IMR-90 (cell line): ENCODE measurements at regions not wholly inside any gene's neighbourhood (a gene's known extent, or its start where the extent isn't known, plus 50 kb on each side); places are given as distances from the start of the nearest gene placed in this dataset.

Experiments
- ATAC-seq: fragments of 200-7000 bp; cut with Tn5 transposase; 2 replicates; pipeline ENCODE4 v1.9.1; 2020; ENCODE audit warnings: low read depth, mild to moderate bottlenecking, moderate library complexity
- BruUV-seq: library from RNA; stranded (reverse); fragments of 400-500 nt; replicated peaks from 2 replicates; lab custom pipeline; 2021; lab: Mats Ljungman, UMichigan
- CTCF ChIA-PET: fragments of 300-600 bp; formaldehyde crosslinking; extraction: SDS; loops from one replicate; lab custom pipeline; 2021; ENCODE audit warnings: antibody characterized with exemption; lab: Yijun Ruan, JAX
- POLR2A ChIA-PET: fragments of 300-600 bp; sonication (Branson Sonifier 250); formaldehyde crosslinking; loops from one replicate; lab custom pipeline; 2022; ENCODE audit warnings: antibody characterized with exemption; ENCODE audit not compliant: unreplicated experiment; lab: Charles Lee
- DNase-seq: peaks from one replicate; pipeline ENCODE4 v3.0.0; 2013
- H2AFZ ChIP-seq: replicated peaks from 2 replicates; pipeline ENCODE3; 2013; ENCODE audit warnings: low read length, mild to moderate bottlenecking; ENCODE audit not compliant: poor library complexity
- H2AK5ac ChIP-seq: 2 replicates; pipeline ENCODE4 v1.6.1; 2013; ENCODE audit warnings: low read depth, low read length, inconsistent platforms
- H2AK9ac ChIP-seq: replicated peaks from 2 replicates; pipeline ENCODE3; 2013; ENCODE audit warnings: mild to moderate bottlenecking, low read depth, low read length, moderate library complexity; ENCODE audit not compliant: poor library complexity
- H2BK120ac ChIP-seq: 2 replicates; pipeline ENCODE4 v1.6.1; 2013; ENCODE audit warnings: low read depth, low read length, inconsistent platforms
- H2BK15ac ChIP-seq: 3 replicates; pipeline ENCODE4 v1.6.1; 2013; ENCODE audit warnings: low read depth, low read length, inconsistent platforms
- H2BK20ac ChIP-seq: 2 replicates; pipeline ENCODE4 v1.6.1; 2013; ENCODE audit warnings: low read depth, mild to moderate bottlenecking, inconsistent platforms, low read length, moderate library complexity
- H2BK5ac ChIP-seq: 2 replicates; pipeline ENCODE4 v1.6.1; 2013; ENCODE audit warnings: mild to moderate bottlenecking, low read depth, low read length, inconsistent platforms; ENCODE audit not compliant: poor library complexity, severe bottlenecking
- H3K14ac ChIP-seq: replicated peaks from 2 replicates; pipeline ENCODE4 v1.6.1; 2013; ENCODE audit warnings: low read depth, low read length, inconsistent platforms
- H3K18ac ChIP-seq: 2 replicates; pipeline ENCODE4 v1.6.1; 2013; ENCODE audit warnings: low read depth, low read length, control low read depth
- H3K23ac ChIP-seq: 2 replicates; pipeline ENCODE4 v1.6.1; 2013; ENCODE audit warnings: low read depth, low read length, inconsistent platforms
- H3K27ac ChIP-seq: 2 replicates; pipeline ENCODE4 v1.5.1; 2013; ENCODE audit warnings: mild to moderate bottlenecking, control low read depth, low read length; ENCODE audit not compliant: insufficient read depth
- H3K27me3 ChIP-seq: 2 replicates; pipeline ENCODE4 v1.6.1; 2013; ENCODE audit warnings: low read length; ENCODE audit not compliant: control insufficient read depth, insufficient read depth
- H3K36me3 ChIP-seq: 2 replicates; pipeline ENCODE4 v1.6.1; 2013; ENCODE audit warnings: low read length, mixed read lengths; ENCODE audit not compliant: control insufficient read depth, insufficient read depth
- H3K4ac ChIP-seq: 2 replicates; pipeline ENCODE4 v1.6.1; 2013; ENCODE audit warnings: low read depth, low read length, inconsistent platforms
- H3K4me1 ChIP-seq: 2 replicates; pipeline ENCODE4 v1.6.1; 2013; ENCODE audit warnings: low read length, mixed read lengths; ENCODE audit not compliant: control insufficient read depth, insufficient read depth
- H3K4me2 ChIP-seq: 2 replicates; pipeline ENCODE4 v1.6.1; 2013; ENCODE audit warnings: low read depth, mild to moderate bottlenecking, control low read depth, low read length, moderate library complexity
- H3K4me3 ChIP-seq: 2 replicates; pipeline ENCODE4 v1.5.1; 2013; ENCODE audit warnings: low read depth, mild to moderate bottlenecking, control low read depth, low read length, moderate library complexity; ENCODE audit not compliant: insufficient read depth
- H3K56ac ChIP-seq: 2 replicates; pipeline ENCODE4 v1.6.1; 2013; ENCODE audit warnings: low read length, inconsistent platforms; ENCODE audit not compliant: insufficient read depth; ENCODE audit errors: extremely low read depth
- H3K79me1 ChIP-seq, 2 experiments: 2 replicates each; pipeline ENCODE4 v1.6.1; 2013; ENCODE audit warnings: low read length in 2 of 2, inconsistent platforms in 1 of 2, low read depth in 1 of 2
- H3K9ac ChIP-seq: 2 replicates; pipeline ENCODE4 v1.6.1; 2013; ENCODE audit warnings: low read depth, low read length, control low read depth
- H3K9me1 ChIP-seq: 2 replicates; pipeline ENCODE4 v1.6.1; 2013; ENCODE audit warnings: low read length, inconsistent platforms; ENCODE audit not compliant: insufficient read depth
- H3K9me3 ChIP-seq: 2 replicates; pipeline ENCODE4 v1.6.1; 2013; ENCODE audit warnings: low read length; ENCODE audit not compliant: control insufficient read depth, insufficient read depth
- H4K20me1 ChIP-seq: 2 replicates; pipeline ENCODE4 v1.6.1; 2013; ENCODE audit warnings: low read length, inconsistent platforms; ENCODE audit not compliant: insufficient read depth
- H4K5ac ChIP-seq: 2 replicates; pipeline ENCODE4 v1.6.1; 2013; ENCODE audit warnings: mild to moderate bottlenecking, low read depth, low read length, control low read depth
- H4K8ac ChIP-seq, 2 experiments: 2 replicates each; pipeline ENCODE4 v1.6.1; 2013; ENCODE audit warnings: low read depth in 2 of 2, low read length in 2 of 2, control low read depth in 1 of 2, inconsistent platforms in 1 of 2
- H4K91ac ChIP-seq: 2 replicates; pipeline ENCODE4 v1.6.1; 2013; ENCODE audit warnings: low read depth, low read length, inconsistent platforms; ENCODE audit not compliant: insufficient read depth
- CEBPB ChIP-seq: IDR thresholded peaks from 2 replicates; pipeline ENCODE4 v1.6.1; 2012; ENCODE audit warnings: low read depth, low read length, improper control_type of control experiment
- FOS ChIP-seq: fragments of 150-350 bp; IDR thresholded peaks from 2 replicates; pipeline ENCODE4 v1.6.1; 2016; ENCODE audit warnings: low read depth, low read length
- MAZ ChIP-seq: IDR thresholded peaks from 2 replicates; pipeline ENCODE4 v1.6.1; 2012; ENCODE audit warnings: low read depth, mild to moderate bottlenecking, low read length, improper control_type of control experiment, moderate library complexity, borderline replicate concordance
- MXI1 ChIP-seq: IDR thresholded peaks from 2 replicates; pipeline ENCODE4 v1.6.1; 2012; ENCODE audit warnings: low read depth, mild to moderate bottlenecking, low read length, moderate library complexity, borderline replicate concordance
- NFE2L2 ChIP-seq: fragments of 150-350 bp; IDR thresholded peaks from 2 replicates; pipeline ENCODE4 v1.6.1; 2016; ENCODE audit warnings: low read depth, mild to moderate bottlenecking, low read length
- RCOR1 ChIP-seq: IDR thresholded peaks from 2 replicates; pipeline ENCODE4 v1.6.1; 2012; ENCODE audit warnings: mild to moderate bottlenecking, low read length, improper control_type of control experiment; ENCODE audit not compliant: insufficient replicate concordance
- SMC3 ChIP-seq: fragments of 150-350 bp; IDR thresholded peaks from 2 replicates; pipeline ENCODE4 v1.6.1; 2016; ENCODE audit warnings: low read depth, mild to moderate bottlenecking, antibody characterized with exemption, low read length, moderate library complexity
- WGBS, 2 experiments: methylation state at CpG; one replicate each; pipeline versions ENCODE4 v1.1.5 to v1.1.7; 2013; ENCODE audit warnings: missing lambda C conversion rate in 2 of 2; ENCODE audit not compliant: insufficient read length in 1 of 2; ENCODE audit errors: extremely low coverage in 2 of 2; 5-methylcytosine and 5-hydroxymethylcytosine counted together
- dilution Hi-C: fragments of 300-500 bp; cut with HindIII; formaldehyde crosslinking; loops from one replicate; pipeline ENCODE4 v1.14.3; 2018; ENCODE audit warnings: low sequenced_read_pairs; ENCODE audit not compliant: unreplicated experiment
- in situ Hi-C: fragments of 300-500 bp; cut with MboI; formaldehyde crosslinking; loops from 3 replicates; pipeline ENCODE4 v1.14.3; 2019; ENCODE audit warnings: low sequenced_read_pairs, inconsistent platforms, mixed read lengths
- intact Hi-C: fragments of 100-400 bp; cut with micrococcal nuclease; formaldehyde crosslinking; loops from 2 replicates; pipeline ENCODE4 v1.10.0; 2022

GRCh38 chr20:55919319-55919718, 86.0 kb downstream of the CBLN4 start:
- TF ChIP-seq RCOR1, result no peak
- no peak for TF ChIP-seq FOS
- no peak for TF ChIP-seq SMC3
- TF ChIP-seq MXI1, result no peak
- no peak for TF ChIP-seq CEBPB
- no peak for TF ChIP-seq MAZ
- TF ChIP-seq NFE2L2, result no peak
- no peak overlapping the region for H4K8ac ChIP-seq
- H3K9me1 ChIP-seq, result no peaks in the 10 kb centered on the region
- no peak overlapping the region for H4K5ac ChIP-seq
- no peak overlapping the region for H2BK15ac ChIP-seq
- no TSS peak for BruUV-seq
- H2BK20ac ChIP-seq, result no peak overlapping the region
- H3K9ac ChIP-seq, result no peak overlapping the region
- in situ Hi-C loops, result no loop called here
- no peak overlapping the region for H3K27ac ChIP-seq
- H3K18ac ChIP-seq, result no peak overlapping the region
- H3K9me3 ChIP-seq, result peaks cover 5% of the 10 kb centered on the region
- intact Hi-C loops, result no loop called here
- no peak overlapping the region for H3K4me3 ChIP-seq
- dilution Hi-C loops, result no loop called here
- H3K79me1 ChIP-seq, result no peaks in the 10 kb centered on the region
- no peak overlapping the region for H3K4me2 ChIP-seq
- no peaks in the 10 kb centered on the region for H3K27me3 ChIP-seq
- H2AK5ac ChIP-seq, result no peak overlapping the region
- H2AK9ac ChIP-seq, result no peak overlapping the region
- ATAC-seq, result no peak
- CTCF ChIA-PET, result no interaction called here
- no peak overlapping the region for H2BK5ac ChIP-seq
- no peak for DNase-seq
- no peak overlapping the region for H4K91ac ChIP-seq
- no peak overlapping the region for H3K23ac ChIP-seq
- no peak overlapping the region for H2BK120ac ChIP-seq
- H3K4ac ChIP-seq, result no peak overlapping the region
- no peaks in the 10 kb centered on the region for H3K4me1 ChIP-seq
- H3K56ac ChIP-seq, result no peak overlapping the region
- no peak overlapping the region for H3K14ac ChIP-seq
- POLR2A ChIA-PET, result no interaction called here
- no peak overlapping the region for H2AFZ ChIP-seq
- no peaks in the 10 kb centered on the region for H4K20me1 ChIP-seq
- WGBS, 2 experiments, result no CpG with 5 or more reads among the region's 1 CpG
- no peaks in the 10 kb centered on the region for H3K36me3 ChIP-seq
